ENCODE measurements at regions not wholly inside any gene's neighbourhood (a gene's known extent, or its start where the extent isn't known, plus 50 kb on each side); places are given as distances from the start of the nearest gene placed in this dataset.

- Histone ChIP-seq H4K5ac (ENCODE audit: low read depth, low read length) (no peak overlapping the region), H3K9ac (ENCODE audit: low read depth, low read length) (no peak overlapping the region), H4K8ac (ENCODE audit: low read depth in 2 of 2, low read length in 2 of 2) (no peak overlapping the region), H2AK5ac (ENCODE audit: low read depth, low read length) (no peak overlapping the region), H3K4me2 (ENCODE audit: low read depth, low read length) (no peak overlapping the region), H3K27me3 (ENCODE audit: control insufficient read depth, insufficient read depth, low read length) (peaks cover 12% of the 10 kb centered on the region), H3K79me1 (ENCODE audit: low read depth in 1 of 2, low read length in 2 of 2) (no peaks in the 10 kb centered on the region), H2BK20ac (ENCODE audit: low read depth, low read length) (no peak overlapping the region), H2AFZ (replicated peaks; ENCODE audit: low read length, poor library complexity) (no peak overlapping the region), H4K91ac (ENCODE audit: insufficient read depth, low read depth, low read length) (no peak overlapping the region), H3K4me1 (ENCODE audit: control insufficient read depth, insufficient read depth, low read length) (no peaks in the 10 kb centered on the region), H3K56ac (ENCODE audit: extremely low read depth, insufficient read depth, low read length) (no peak overlapping the region), H2BK5ac (ENCODE audit: low read depth, low read length, poor library complexity, severe bottlenecking) (no peak overlapping the region), H3K9me3 (ENCODE audit: control insufficient read depth, insufficient read depth, low read length) (no peaks in the 10 kb centered on the region), H3K9me1 (ENCODE audit: insufficient read depth, low read length) (no peaks in the 10 kb centered on the region), H3K14ac (replicated peaks; ENCODE audit: low read depth, low read length) (no peak overlapping the region), H3K27ac (ENCODE audit: insufficient read depth, low read length) (no peak overlapping the region), H3K23ac (ENCODE audit: low read depth, low read length) (no peak overlapping the region), H2AK9ac (replicated peaks; ENCODE audit: low read depth, low read length, poor library complexity) (no peak overlapping the region), H3K36me3 (ENCODE audit: control insufficient read depth, insufficient read depth, low read length) (no peaks in the 10 kb centered on the region), H2BK15ac (ENCODE audit: low read depth, low read length) (no peak overlapping the region), H2BK120ac (ENCODE audit: low read depth, low read length) (no peak overlapping the region), H3K4ac (ENCODE audit: low read depth, low read length) (no peak overlapping the region), H4K20me1 (ENCODE audit: insufficient read depth, low read length) (no peaks in the 10 kb centered on the region), H3K4me3 (ENCODE audit: insufficient read depth, low read depth, low read length) (no peak overlapping the region), H3K18ac (ENCODE audit: low read depth, low read length) (no peak overlapping the region)
- BruUV-seq (replicated peaks): no TSS peak
- in situ Hi-C loops (cut with MboI; ENCODE audit: low sequenced_read_pairs): no loop called here
- TF ChIP-seq MXI1 (IDR thresholded peaks at IDR 0.05; ENCODE audit: borderline replicate concordance, low read depth, low read length): no peak
- TF ChIP-seq NFE2L2 (IDR thresholded peaks at IDR 0.05; ENCODE audit: low read depth, low read length): no peak
- TF ChIP-seq MAZ (IDR thresholded peaks at IDR 0.05; ENCODE audit: borderline replicate concordance, low read depth, low read length): no peak
- TF ChIP-seq FOS (IDR thresholded peaks at IDR 0.05; ENCODE audit: low read depth, low read length): no peak
- no peak for TF ChIP-seq SMC3 (IDR thresholded peaks at IDR 0.05; ENCODE audit: low read depth, low read length)
- TF ChIP-seq RCOR1 (IDR thresholded peaks at IDR 0.05; ENCODE audit: insufficient replicate concordance, low read length): no peak
- no peak for TF ChIP-seq RFX5 (IDR thresholded peaks at IDR 0.05; ENCODE audit: low read depth, low read length)
- TF ChIP-seq MAFK (IDR thresholded peaks at IDR 0.05; ENCODE audit: low read depth, low read length): no peak
- TF ChIP-seq BHLHE40 (IDR thresholded peaks at IDR 0.05; ENCODE audit: low read depth, low read length): no peak
- TF ChIP-seq CTCF (conservative IDR thresholded peaks at IDR 0.05; ENCODE audit: low read depth, low read length): no peak
- TF ChIP-seq CHD1 (IDR thresholded peaks at IDR 0.05; ENCODE audit: low read depth, low read length): no peak
- no peak for TF ChIP-seq CEBPB (IDR thresholded peaks at IDR 0.05; ENCODE audit: low read depth, low read length)
- no peak for TF ChIP-seq RAD21 (IDR thresholded peaks at IDR 0.05; ENCODE audit: low read length)
- TF ChIP-seq USF2 (IDR thresholded peaks at IDR 0.05; ENCODE audit: low read depth, low read length): no peak
- POLR2A ChIA-PET (ENCODE audit: unreplicated experiment): no interaction called here
- DNase-seq: no peak
- ATAC-seq (ENCODE audit: low read depth): no peak
- dilution Hi-C loops (cut with HindIII; ENCODE audit: low sequenced_read_pairs, unreplicated experiment): no loop called here
- intact Hi-C loops (cut with micrococcal nuclease): no loop called here
- CTCF ChIA-PET: interaction anchor here (0.5 to 0.6 kb wide), 3 partner anchors 93 to 1298 kb away, joined by 4 to 5 read pairs (median 4); partner anchors contain the start of gene PELI2
- 0% methylated on average over 1 of the region's 3 CpGs; no CpG with 5 or more reads in 1 of the 2 experiments for WGBS, 2 experiments (ENCODE audit: extremely low coverage in 2 of 2, insufficient read length in 1 of 2)
Measured at GRCh38 chr14:56025191-56025590, 93.0 kb upstream of the PELI2 start.
